Germinal center (tissue), 1 donor: ENCODE measurements at regions not wholly inside any gene's neighbourhood (a gene's known extent, or its start where the extent isn't known, plus 50 kb on each side); places are given as distances from the start of the nearest gene placed in this dataset.

Experiments
- DNase-seq: peaks from one replicate; pipeline ENCODE4 v3.0.0; 2012; ENCODE audit warnings: mixed read lengths, low spot score

DNA sequence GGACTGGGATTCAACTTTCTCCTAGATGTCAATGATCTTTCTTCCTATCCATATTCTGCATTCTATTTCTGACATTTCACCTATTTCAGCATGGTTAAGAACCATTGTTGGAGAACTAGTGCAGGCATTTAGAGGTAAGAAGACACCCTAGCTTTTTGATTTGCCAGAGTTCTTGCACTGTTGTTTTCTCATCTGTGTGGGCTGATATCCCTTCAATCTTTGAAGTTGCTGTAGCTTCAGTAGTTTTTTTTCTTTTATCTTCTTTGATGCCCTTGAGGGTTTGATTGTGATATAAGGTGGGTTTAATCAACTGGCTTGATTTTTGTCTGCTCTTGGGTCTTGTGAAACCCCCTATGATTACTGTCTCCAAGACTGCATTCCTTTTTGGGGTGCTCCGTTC, 502.1 kb downstream of the ETS1 start:
- no peak for DNase-seq

DNA sequence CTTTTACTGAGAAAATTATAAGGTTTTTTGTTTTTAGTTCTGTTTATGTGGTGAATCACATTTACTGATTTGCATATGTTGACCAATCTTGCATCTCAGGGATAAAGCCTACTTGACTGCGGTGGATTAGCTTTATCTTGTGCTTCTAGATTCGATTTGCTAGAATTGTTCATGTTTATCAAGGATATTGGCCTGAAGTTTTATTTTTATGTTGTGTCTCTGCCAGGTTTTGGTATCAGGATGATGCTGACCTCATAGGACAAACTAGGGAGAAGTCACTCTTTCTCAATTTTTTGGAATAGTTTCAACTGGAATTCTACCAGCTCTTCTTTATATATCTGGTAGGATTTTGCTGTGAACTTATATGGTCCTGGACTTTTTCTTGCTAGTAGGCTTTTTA, 504.8 kb downstream of the ETS1 start:
- DNase-seq, result no peak

DNA sequence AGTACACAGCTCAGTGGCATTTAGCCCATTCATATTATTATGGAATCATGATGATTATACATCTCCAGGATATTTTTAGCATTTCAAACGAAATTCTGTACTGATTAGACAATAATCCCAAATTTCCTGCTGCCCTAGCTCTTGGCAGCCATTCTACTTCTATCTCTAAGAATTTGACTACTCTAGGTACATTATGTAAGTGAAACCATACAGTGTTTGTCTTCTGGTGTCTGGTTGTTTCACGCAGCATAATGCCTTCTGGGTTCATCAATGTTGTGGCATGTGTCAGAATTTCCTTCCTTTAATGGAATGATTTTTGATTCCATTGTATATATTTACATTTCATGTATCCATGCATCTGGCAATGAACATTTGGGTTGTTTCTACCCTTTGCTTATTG, 517.7 kb downstream of the ETS1 start:
- no peak for DNase-seq

DNA sequence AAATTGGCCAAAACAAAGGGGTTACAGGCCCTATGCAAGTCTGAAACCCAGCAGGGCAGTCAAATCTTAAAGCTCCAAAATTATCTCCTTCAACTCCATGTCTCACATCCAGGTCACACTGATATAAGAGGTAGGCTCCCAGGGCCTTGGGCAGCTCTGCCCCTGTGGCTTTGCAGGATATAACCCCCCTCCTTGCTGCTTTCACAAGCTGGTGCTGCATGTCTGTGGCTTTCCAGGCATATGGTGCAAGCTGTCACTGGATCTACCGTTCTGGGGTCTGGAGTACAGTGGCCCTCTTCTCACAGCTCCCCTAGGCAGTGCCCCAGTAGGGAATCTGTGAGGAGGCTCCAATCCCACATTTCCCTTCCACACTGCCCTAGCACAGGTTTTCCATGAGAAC, 519.6 kb downstream of the ETS1 start:
- DNase-seq, result no peak

DNA sequence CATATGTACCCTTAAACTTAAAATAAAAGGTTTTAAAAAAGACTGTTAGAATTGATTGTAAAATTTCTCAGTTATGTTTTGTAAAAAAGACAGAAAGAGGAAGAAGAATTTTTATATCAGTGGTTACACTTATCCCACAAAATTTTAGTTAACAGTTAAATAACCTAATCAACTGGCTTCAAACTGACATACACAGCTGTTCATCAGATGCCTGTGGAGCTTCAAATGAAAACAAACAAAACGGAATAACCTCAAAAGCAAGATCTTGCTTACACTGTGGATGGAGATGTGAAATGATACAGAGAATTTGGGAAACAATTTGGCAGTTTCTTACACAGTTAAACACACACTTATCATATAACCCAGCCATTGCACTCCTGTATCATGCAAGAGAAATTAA, 521.0 kb downstream of the ETS1 start:
- no peak for DNase-seq

DNA sequence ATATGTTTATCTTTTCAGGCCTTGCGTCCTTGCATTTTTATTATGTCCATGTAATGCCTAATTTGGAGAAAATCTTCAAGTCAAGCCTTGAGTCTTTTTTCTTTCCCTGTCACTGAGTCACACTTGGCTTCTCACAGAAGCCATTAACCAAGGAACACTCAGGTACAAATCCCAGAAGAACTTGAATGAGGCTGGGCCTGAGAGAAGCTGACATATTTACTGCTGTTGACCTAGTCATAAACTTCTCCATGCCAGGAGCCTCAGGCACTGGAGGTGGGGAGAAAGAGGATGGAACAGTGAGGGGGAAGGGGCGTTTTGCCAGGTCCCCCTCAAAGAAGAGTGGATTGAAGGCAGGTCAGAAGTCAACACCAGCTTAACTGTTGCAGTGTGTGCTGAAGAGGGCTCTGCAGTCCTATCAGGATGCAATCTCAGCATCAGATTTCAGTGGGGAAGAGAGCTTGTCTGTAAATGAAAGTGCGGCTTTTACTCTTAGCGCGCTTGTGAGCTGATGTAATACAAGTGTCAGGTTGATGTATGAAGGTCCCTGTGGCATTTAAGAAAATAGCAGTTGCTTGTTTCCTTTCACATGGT, 526.0 kb downstream of the ETS1 start:
- DNase-seq, result no peak

DNA sequence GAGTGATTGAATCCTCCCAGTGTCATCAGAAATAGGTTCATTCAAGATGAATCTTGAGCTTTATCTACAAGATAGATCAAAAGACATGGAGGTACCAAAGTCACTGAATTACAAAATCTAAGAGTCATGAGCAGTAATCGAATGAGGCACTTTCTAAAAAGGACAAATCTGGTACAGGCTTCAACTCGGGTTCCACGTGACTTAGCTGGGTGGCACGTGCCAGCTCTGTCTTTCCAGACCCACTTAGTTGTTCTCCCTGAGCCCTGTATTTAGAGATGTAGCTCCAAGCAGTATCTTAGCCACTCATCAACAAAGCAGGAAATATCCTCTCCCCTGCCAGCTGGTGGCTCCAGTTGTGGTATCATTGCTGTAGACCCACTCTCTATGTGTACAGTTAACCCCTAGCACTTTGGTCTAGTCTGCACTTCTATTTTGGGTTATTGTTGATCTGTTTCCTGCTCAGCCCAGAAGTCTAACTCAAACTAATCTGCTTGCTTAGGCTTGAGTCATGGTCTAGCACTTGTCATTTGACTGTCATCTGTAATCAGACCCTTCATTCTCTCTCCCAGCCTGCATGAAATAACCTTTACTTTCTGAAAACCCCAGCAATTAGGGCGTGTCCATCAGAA, 528.7 kb downstream of the ETS1 start:
- DNase-seq, result no peak

DNA sequence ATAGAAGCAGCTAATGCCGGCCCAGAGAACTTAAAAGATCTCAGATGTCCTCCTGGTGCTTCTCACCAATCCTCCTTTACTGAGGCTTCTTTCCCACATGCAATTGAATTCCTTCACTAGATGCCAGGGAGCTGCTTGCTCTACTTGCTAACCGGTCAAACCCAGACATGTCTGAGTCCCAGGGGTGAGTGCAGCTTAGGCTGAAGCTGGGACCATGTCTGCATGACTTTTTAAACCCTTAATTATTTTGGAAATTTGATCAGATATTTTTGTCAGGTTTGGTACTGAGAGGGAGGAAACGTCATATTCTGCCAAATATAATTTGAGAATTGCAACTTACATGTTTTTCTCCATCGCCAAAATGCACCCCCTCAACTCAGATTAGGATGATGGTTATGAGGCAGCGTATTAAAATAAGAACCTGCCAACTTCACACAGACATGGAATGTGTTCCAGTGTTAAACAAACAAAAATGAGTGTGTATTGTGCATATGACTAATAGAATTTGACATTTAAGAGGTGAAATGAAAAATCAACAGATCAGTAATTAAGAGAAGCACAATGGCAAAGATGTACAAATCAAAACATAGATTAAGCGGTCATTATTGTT, 529.5 kb downstream of the ETS1 start:
- DNase-seq, result no peak

DNA sequence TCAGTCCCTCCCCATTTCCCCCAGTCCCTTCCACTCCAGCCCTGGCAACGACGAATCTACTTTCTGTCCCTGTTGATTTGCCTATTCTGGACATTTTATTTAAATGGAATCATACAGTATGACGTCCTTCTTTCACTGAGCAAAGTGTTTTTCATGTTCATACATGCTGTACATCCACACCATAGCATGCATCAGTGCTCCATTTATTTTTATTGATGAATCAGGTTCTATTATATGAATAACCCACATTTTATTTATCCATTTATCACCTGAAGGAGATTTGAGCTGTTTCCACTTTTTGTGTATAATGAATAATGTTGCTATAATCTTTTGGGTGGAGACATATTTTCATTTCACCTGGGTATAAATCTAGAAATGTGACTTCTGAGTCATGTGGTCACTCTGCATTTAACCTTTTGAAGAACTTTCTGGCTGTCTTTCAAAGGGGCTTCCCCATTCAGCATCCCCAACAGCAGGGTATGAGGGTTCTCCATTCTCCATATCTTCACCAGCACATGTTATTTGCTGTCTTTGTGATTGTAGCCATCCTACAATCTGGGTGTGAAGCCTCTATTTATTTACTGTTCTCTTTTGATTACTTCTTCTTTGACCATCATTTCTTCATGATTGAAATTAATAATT, 531.7 kb downstream of the ETS1 start:
- no peak for DNase-seq

DNA sequence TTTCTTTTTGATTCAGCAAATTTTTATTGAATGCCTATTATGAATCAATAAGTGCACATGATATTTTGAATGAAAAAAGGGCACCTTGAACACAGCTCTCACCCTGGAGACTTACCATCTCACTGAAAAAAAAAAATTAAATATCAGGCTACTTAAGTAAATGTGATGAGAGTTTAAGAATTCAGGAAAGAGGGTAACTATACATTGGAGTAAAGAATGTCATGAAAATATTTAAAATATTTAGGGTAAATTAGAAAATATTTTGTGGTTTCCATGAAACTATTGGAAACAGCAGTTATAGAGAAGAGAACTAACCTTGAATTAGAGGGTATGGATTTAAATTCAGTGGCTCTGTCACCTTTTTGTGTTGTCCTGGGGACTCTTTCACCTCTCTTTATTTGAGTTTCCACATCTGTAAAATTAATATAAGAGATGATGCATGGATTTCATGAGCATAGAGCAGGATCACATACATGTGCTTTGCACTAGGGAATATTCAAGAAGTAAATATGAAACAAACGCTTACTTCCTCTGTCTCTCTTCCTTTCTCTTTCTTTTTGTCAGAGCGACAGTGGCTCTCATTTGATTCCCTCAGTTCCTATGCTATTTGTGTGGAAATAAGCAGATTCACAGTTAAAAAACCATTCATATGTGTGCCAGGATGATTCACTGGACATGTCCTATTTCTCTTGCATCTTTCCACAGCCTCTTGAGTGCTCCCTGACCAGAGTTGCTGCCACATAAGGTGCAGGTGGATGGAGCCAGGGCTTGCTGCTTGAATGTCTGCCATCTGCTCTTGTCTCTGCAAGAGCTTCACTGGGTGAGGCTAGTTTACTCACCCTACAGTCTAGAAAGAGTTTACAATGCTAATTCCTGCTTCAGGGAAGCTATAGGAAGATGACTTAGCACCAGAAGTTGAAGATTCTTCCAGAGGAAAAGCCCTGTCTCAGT, 533.1 kb downstream of the ETS1 start:
- DNase-seq, result no peak

DNA sequence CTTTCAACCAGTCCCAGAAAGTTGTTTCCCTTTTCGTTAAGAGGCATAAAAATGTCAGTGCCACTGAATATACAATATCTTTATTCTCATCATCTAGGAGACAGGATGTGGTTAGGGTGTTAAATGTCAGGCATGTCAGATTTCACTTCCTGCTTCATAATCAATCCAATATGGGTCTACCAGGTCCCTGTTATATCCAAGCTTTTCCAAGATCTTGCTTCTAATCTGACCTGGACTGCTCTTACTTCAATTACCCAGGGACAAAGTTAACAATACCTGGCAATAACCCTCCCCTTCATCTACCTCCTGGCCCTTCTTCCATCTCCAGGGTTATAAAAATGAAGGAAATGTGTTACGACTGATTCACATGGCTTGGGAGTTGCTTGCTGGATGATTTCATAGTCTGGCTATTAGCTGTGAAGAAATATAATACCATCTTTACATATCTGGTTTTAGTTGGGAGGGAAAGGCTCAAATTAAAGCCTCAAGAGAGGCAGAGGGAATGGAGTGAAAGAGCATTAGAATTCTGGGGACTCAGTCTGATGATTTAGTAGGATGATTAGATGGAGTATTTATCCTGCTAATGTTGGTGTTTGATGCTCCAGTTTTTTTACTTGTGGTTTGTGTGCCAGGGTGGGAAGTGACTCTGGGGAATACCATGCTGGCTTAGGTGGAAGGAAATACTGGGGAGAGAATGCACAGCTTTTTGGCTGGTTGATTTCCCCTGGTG, 534.3 kb downstream of the ETS1 start:
- DNase-seq, result no peak

DNA sequence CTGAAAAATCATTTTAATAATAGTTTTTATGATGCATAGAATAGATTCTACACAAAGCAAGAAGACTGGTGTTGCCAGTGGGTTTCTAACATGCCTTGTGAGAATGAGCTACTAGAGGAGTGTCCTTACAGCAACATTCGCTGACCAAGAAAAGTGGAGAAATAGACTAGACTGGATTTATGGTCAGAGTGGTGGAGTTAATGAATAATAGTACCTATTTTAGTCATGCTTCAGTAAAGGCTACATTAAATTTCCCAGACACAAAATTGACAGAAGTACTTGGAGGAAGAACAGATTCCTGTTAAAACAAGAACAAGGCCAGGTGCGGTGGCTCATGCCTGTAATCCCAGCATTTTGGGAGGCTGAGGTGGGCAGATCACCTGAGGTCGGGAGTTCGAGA, 539.2 kb downstream of the ETS1 start:
- no peak for DNase-seq

DNA sequence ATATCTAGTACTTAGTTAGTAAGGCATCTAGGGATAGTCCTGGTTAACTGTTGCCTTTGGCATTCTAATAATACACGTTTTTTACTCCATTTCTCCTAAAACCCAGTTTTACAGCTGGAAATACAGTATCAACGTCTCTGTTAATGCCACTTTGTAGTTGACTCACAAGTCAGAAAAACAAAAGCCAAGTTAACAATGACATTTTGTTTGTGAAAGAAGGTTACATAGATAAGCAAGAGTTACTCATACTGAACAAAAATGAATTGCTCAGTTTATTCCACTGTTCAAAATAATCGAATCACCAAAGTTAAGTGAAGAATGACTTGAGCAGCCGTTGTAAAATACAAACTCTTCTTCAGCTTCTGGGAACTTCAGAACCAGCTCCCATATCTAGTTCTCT, 540.3 kb downstream of the ETS1 start:
- no peak for DNase-seq

DNA sequence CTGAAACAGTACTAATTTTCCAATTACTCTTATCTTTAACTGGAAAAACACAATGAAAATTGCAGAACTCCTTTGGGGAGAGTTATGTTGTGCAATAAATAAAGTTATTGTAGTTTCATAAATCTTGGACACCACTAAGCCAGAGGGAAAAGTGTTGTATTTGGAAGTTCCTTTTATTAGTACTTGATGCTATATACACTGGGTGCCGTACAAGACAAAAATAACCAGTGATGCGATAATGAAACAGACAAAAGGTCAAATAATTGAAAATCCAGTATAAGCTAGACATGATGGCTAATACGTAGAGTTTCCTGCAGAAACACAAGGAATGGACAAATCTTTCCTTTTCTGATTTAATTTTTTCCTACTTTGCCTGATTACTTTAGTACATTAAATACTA, 541.1 kb downstream of the ETS1 start:
- no peak for DNase-seq

DNA sequence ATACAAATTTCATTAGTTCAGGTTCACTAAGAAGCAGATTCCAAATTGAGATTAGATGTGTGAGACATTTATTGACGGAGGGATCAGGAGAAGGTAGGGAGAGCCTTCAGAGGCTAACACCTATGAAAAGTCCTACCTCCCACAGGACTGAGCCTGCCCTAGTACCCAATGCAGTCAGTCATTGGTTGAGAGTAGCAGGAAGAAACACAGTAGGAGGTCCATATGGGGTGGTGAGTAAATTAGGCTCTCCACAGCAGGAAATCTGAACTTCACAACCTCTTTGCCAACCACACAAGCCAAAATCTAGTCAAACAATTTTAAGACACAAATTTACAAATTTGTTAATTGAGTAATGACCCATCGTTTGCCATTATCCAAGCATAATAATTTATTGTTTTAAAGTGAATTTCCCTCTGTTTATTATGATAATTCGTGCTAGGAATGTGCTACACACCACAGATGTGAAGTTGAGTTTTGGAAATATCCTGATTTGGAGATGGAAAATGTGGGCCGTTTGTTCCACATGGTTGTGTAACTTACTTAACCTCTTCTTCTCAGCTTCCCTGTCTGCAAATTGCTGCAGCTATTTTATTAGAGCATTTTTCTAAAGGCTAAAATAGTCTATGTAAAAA, 542.1 kb downstream of the ETS1 start:
- no peak for DNase-seq

DNA sequence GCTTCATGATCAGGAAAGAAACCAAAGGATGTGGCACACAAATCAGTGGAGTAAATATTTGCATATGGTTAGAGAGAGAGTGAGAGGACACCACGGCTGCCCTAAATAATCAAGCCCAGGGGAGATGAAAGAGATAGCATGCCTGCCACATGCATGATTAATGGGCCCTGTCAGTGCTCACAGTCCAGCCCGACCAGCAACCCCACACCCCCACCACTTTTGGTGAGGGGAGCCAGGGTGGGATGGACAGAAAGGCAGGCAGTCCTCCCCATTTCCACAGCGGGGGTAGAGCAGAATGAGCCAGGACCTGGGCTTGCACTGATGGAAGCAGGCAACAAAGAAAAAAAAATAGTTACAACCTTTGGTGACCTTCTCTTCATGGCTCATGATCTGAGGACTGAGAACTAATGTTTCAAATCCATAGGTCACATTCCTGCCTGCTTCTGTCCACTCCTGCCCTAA, 545.0 kb downstream of the ETS1 start:
- no peak for DNase-seq

DNA sequence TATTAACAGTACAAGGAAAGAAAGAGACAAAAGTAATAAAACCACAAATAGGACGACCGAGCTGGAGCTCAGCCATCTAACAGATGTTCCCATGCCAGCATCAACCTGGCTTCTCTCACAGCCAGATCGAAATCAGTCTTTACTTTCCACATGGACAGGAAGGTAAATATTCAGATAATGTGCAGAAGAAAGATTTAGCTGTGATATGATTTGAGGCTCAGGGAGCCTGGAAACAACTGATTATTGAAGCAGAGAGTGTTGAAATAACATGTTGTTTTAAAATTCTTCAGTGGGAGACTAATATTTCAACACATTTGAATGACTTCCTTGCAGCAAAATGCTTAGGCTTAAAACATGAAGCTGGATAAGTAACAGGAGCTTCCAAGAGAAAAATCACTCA, 546.8 kb downstream of the ETS1 start:
- no peak for DNase-seq

DNA sequence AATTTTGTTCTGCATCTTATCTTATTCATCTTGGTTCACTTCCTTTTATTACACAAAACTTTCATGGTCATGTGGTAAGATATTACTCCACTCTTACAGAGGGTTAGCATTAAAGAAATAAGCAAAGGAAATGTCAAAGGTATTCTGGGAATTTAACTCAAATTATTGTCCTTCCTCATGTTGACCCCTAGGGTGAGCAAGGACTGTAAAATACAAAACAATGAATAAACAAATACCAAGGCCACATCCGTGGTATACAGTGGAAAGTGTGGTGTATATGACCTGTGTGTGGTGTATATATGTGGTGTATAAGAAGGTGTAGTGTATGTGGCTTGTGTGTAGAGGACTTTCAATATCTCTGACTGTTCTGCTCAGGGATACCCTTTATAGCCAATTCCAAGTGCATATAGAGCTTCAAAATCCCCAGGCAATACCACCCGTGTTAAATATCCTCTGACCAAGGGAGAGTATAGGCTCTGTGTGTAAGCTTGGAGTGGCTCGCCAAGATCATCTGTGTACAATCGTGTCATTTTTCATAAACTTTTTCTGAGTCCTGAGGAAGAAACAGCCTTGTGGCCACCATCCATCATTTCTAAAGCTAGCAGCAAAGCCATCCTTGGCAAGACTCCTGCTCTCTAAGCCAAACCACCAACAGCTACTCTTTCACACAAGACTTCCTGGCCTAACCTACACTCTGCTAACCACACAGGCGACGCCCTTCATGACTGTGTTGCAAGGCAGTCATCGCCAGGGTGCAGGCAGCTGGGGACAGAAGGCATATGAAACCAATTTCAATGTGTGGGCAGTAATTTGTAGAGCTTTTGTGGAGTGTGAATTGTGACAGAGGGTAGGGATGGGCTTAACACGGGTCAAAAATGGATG, 548.0 kb downstream of the ETS1 start:
- DNase-seq, result peak; percentile 8

DNA sequence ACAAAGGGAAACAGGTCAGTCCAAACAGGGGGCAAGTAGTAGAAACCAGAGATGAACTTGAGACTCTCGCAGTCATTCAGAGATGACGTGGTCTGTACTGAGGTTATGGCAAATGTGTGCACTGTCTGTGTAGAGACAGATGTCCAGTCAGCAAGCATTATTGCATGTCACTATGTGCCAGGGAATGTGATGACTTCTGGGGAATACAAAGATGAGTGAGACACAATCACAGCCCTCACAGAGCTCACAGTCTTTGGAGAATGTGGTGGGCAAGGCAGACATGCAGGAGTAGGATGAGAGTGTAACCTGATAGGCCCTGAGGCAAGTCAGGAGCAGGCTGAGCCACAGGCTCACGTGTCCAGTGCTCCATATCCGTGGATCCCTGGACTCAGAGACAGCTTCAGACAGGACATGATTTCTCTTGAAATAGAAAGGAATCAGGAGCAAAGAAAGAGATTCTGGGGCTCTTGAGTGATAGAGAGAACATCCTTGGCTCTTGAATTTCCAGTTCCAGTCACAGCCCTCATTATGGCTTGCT, 550.7 kb downstream of the ETS1 start:
- no peak for DNase-seq

DNA sequence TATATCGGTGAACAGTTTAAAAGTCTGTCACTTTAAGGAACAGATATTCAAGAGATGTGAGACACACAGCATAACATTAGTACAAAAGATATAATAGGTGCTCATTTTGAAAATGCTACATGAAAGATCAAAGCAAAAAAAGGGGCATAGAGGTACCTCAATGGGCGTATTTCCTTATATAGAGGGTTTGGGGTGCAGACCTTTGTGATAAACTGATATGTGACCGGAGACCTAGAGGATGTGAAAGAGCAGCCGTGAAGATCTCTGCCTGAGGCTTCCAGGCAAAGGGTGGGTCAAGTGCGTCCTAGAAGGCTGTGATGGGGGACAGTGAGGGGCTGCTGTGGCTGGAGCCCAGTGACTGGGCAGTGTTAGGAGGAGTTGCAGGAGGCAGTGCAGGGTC, 551.4 kb downstream of the ETS1 start:
- DNase-seq, result no peak
